K562 (cell line): ENCODE measurements at regions not wholly inside any gene's neighbourhood (a gene's known extent, or its start where the extent isn't known, plus 50 kb on each side); places are given as distances from the start of the nearest gene placed in this dataset.

ENCODE experiments used
- ATF1 ChIP-seq, 2 experiments: fragments of 450-650 bp in 1 of 2; IDR thresholded peaks; 2 replicates each; pipeline ENCODE4 v1.6.1; 2016; ENCODE audit warnings: missing compliant biosample characterization in 1 of 2, missing genetic modification characterization in 1 of 2
- BACH1 ChIP-seq: fragments of 200-800 bp; sonication (Bioruptor generic); IDR thresholded peaks from 2 replicates; pipeline ENCODE4 v1.6.1; 2016; ENCODE audit warnings: missing genetic modification characterization, missing compliant biosample characterization
- CBFB ChIP-seq: sonication (generic); formaldehyde crosslinking; IDR thresholded peaks from 2 replicates; pipeline ENCODE4 v1.4.0; 2020; ENCODE audit warnings: mild to moderate bottlenecking, missing genetic modification reagents
- HIVEP1 ChIP-seq: fragments of 250-450 bp; sonication (Bioruptor Pico); IDR thresholded peaks from 2 replicates; pipeline ENCODE4 v1.4.0; 2020; ENCODE audit warnings: mild to moderate bottlenecking
- SIN3A ChIP-seq, 2 experiments: fragments of 150-350 bp in 1 of 2; IDR thresholded peaks; 2 replicates each; pipeline ENCODE4 v1.6.1; 2011 to 2016; ENCODE audit warnings: borderline replicate concordance in 2 of 2, low read depth in 2 of 2, low read length in 2 of 2, mild to moderate bottlenecking in 2 of 2, moderate library complexity in 2 of 2; ENCODE audit not compliant: control insufficient read depth in 1 of 2
- ZBTB7A ChIP-seq: IDR thresholded peaks from 2 replicates; pipeline ENCODE4 v1.6.1; 2011; ENCODE audit warnings: low read depth, mild to moderate bottlenecking, low read length, moderate library complexity, borderline replicate concordance; ENCODE audit not compliant: control insufficient read depth
- ZFP1 ChIP-seq: fragments of 450-650 bp; formaldehyde crosslinking; IDR thresholded peaks from 2 replicates; pipeline ENCODE4 v1.4.0; 2020; ENCODE audit warnings: mild to moderate bottlenecking, mixed read lengths
- ZNF347 ChIP-seq: fragments of 450-650 bp; formaldehyde crosslinking; IDR thresholded peaks from 2 replicates; pipeline ENCODE4 v1.4.0; 2020; ENCODE audit warnings: low read depth, mild to moderate bottlenecking, moderate library complexity
- ZNF644 ChIP-seq: fragments of 200-800 bp; sonication (Bioruptor generic); IDR thresholded peaks from 2 replicates; pipeline ENCODE4 v1.6.1; 2016; ENCODE audit warnings: low read depth, missing genetic modification characterization, missing compliant biosample characterization
- TF ChIP-seq, protein P1 (sequence below), 3 experiments: IDR thresholded peaks in 2 of 3; conservative IDR thresholded peaks in 1 of 3; 2 replicates each; pipeline ENCODE4 v1.5.1; 2011 to 2012; ENCODE audit warnings: low read length in 3 of 3, mild to moderate bottlenecking in 3 of 3, control low read depth in 2 of 3, improper control_type of control experiment in 1 of 3, inconsistent platforms in 1 of 3, low read depth in 1 of 3, mixed read lengths in 1 of 3, moderate library complexity in 1 of 3; ENCODE audit not compliant: insufficient read depth in 2 of 3
- TF ChIP-seq, protein P2 (sequence below), 2 experiments: fragments of 450-650 bp; IDR thresholded peaks; 2 replicates each; pipeline ENCODE4 v1.6.1; 2016
- TF ChIP-seq, protein P3 (sequence below): IDR thresholded peaks from 3 replicates; pipeline ENCODE4 v1.6.1; 2011; ENCODE audit warnings: borderline replicate concordance, mild to moderate bottlenecking; ENCODE audit not compliant: insufficient read length, insufficient read depth

DNA sequence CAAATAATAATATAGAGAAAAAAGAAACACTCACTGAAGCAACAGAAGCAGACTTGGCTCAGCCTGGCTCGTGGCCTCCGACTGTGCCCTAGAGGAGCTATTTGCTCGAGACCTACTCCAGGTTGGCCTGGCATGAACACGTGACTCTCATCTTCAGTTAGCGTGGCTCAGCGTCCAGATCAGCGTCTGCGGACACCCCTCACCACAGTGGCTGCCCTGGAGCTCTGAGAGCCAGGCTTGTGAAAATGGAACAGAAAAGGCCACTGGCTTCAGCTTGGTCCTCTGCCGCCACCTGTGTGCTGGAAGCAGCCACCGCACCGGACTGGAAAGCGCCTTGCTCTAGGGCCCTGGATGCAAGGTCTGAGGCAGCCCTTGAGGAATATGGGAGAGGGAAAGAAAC, 1184.0 kb upstream of the GYPC start:
- TF ChIP-seq, protein P1, sequence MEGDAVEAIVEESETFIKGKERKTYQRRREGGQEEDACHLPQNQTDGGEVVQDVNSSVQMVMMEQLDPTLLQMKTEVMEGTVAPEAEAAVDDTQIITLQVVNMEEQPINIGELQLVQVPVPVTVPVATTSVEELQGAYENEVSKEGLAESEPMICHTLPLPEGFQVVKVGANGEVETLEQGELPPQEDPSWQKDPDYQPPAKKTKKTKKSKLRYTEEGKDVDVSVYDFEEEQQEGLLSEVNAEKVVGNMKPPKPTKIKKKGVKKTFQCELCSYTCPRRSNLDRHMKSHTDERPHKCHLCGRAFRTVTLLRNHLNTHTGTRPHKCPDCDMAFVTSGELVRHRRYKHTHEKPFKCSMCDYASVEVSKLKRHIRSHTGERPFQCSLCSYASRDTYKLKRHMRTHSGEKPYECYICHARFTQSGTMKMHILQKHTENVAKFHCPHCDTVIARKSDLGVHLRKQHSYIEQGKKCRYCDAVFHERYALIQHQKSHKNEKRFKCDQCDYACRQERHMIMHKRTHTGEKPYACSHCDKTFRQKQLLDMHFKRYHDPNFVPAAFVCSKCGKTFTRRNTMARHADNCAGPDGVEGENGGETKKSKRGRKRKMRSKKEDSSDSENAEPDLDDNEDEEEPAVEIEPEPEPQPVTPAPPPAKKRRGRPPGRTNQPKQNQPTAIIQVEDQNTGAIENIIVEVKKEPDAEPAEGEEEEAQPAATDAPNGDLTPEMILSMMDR (IDR thresholded peaks at IDR 0.05 in 2 of 3, conservative IDR thresholded peaks at IDR 0.05 in 1 of 3; ENCODE audit: insufficient read depth in 2 of 3, low read depth in 1 of 3, low read length in 3 of 3): no peak
- TF ChIP-seq, protein P2, sequence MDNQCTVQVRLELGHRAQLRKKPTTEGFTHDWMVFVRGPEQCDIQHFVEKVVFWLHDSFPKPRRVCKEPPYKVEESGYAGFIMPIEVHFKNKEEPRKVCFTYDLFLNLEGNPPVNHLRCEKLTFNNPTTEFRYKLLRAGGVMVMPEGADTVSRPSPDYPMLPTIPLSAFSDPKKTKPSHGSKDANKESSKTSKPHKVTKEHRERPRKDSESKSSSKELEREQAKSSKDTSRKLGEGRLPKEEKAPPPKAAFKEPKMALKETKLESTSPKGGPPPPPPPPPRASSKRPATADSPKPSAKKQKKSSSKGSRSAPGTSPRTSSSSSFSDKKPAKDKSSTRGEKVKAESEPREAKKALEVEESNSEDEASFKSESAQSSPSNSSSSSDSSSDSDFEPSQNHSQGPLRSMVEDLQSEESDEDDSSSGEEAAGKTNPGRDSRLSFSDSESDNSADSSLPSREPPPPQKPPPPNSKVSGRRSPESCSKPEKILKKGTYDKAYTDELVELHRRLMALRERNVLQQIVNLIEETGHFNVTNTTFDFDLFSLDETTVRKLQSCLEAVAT (IDR thresholded peaks at IDR 0.05): no peak
- TF ChIP-seq HIVEP1 (CRISPR knock-in tag) (no peak), ZNF347 (CRISPR knock-in tag) (no peak), SIN3A (IDR thresholded peaks at IDR 0.05; ENCODE audit: borderline replicate concordance in 2 of 2, control insufficient read depth in 1 of 2, low read depth in 2 of 2, low read length in 2 of 2) (no peak), ZBTB7A (no peak), BACH1 (tag) (no peak), ZNF644 (no peak), CBFB (CRISPR knock-in tag) (no peak), ATF1 (CRISPR knock-in tag; IDR thresholded peaks at IDR 0.05) (no peak), ATF1 (tag; IDR thresholded peaks at IDR 0.05) (no peak), ZFP1 (no peak)
- TF ChIP-seq, protein P3, sequence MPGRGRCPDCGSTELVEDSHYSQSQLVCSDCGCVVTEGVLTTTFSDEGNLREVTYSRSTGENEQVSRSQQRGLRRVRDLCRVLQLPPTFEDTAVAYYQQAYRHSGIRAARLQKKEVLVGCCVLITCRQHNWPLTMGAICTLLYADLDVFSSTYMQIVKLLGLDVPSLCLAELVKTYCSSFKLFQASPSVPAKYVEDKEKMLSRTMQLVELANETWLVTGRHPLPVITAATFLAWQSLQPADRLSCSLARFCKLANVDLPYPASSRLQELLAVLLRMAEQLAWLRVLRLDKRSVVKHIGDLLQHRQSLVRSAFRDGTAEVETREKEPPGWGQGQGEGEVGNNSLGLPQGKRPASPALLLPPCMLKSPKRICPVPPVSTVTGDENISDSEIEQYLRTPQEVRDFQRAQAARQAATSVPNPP: no peak
